Cardiac muscle cell (in vitro differentiated cells and primary cell): ENCODE measurements at regions not wholly inside any gene's neighbourhood (a gene's known extent, or its start where the extent isn't known, plus 50 kb on each side); places are given as distances from the start of the nearest gene placed in this dataset.

Source experiments
- DNase-seq, 2 donors: peaks; one replicate each; pipeline versions ENCODE4 v3.0.0 to v3.0.0-alpha.2; 2010 to 2017; ENCODE audit warnings: low read depth in 1 of 2, low spot score in 1 of 2
- H3K27ac ChIP-seq: fragments of 200-600 bp; sonication (generic); 2 replicates; pipeline ENCODE4 v1.5.1; 2016
- H3K27me3 ChIP-seq: fragments of 200-600 bp; sonication (generic); 2 replicates; pipeline ENCODE4 v1.6.0; 2016; ENCODE audit warnings: control low read depth
- H3K36me3 ChIP-seq: fragments of 200-600 bp; sonication (generic); 2 replicates; pipeline ENCODE4 v1.5.1; 2016; ENCODE audit warnings: control low read depth
- H3K4me1 ChIP-seq: fragments of 200-600 bp; sonication (generic); 2 replicates; pipeline ENCODE4 v1.8.1; 2017; ENCODE audit warnings: low read depth, mild to moderate bottlenecking, mixed run types
- H3K4me3 ChIP-seq: fragments of 200-600 bp; sonication (generic); 2 replicates; pipeline ENCODE4 v1.5.1; 2016; ENCODE audit warnings: mild to moderate bottlenecking
- H3K9me3 ChIP-seq: fragments of 200-600 bp; sonication (generic); 2 replicates; pipeline ENCODE4 v1.5.1; 2017; ENCODE audit warnings: low read depth, mild to moderate bottlenecking, control low read depth
- CTCF ChIP-seq: IDR thresholded peaks from 2 replicates; pipeline ENCODE4 v1.5.1; 2012; ENCODE audit warnings: low read depth, mild to moderate bottlenecking, low read length

- TF ChIP-seq CTCF: peak; percentile 91
- peaks cover 43% of the 10 kb centered on the region for H3K27me3 ChIP-seq
- no peaks in the 10 kb centered on the region for H3K9me3 ChIP-seq
Observed at GRCh38 chr1:22275626-22276395, 132.9 kb upstream of the WNT4 start.

GRCh38 chr1:22276396-22276748 lies 133.5 kb upstream of the WNT4 start:
- TF ChIP-seq CTCF: no peak
- H3K4me1 ChIP-seq: no peaks in the 10 kb centered on the region
- peaks cover 43% of the 10 kb centered on the region for H3K27me3 ChIP-seq
- no peaks in the 10 kb centered on the region for H3K36me3 ChIP-seq
- no peaks in the 10 kb centered on the region for H3K9me3 ChIP-seq
- no peak overlapping the region for H3K4me3 ChIP-seq
- no peak overlapping the region for H3K27ac ChIP-seq
- no peak for DNase-seq

More at GRCh38 chr1:22275626-22276395, 132.9 kb upstream of the WNT4 start:
- Histone ChIP-seq H3K4me3 (no peak overlapping the region), H3K27ac (no peak overlapping the region), H3K36me3 (no peaks in the 10 kb centered on the region), H3K4me1 (no peaks in the 10 kb centered on the region)
- peak; percentile 68 to 75 for DNase-seq

GRCh38 chr1:22277662-22278061 lies 134.8 kb upstream of the WNT4 start:
- Histone ChIP-seq H3K27me3 (peaks cover 49% of the 10 kb centered on the region), H3K9me3 (no peaks in the 10 kb centered on the region), H3K4me1 (no peaks in the 10 kb centered on the region), H3K27ac (no peak overlapping the region), H3K36me3 (no peaks in the 10 kb centered on the region), H3K4me3 (no peak overlapping the region)
- no peak for DNase-seq
- no peak for TF ChIP-seq CTCF

GRCh38 chr1:22279735-22280134 lies 136.8 kb upstream of the WNT4 start:
- Histone ChIP-seq H3K4me3 (no peak overlapping the region), H3K4me1 (no peaks in the 10 kb centered on the region), H3K36me3 (no peaks in the 10 kb centered on the region), H3K27me3 (peaks cover 34% of the 10 kb centered on the region), H3K27ac (no peak overlapping the region), H3K9me3 (no peaks in the 10 kb centered on the region)
- TF ChIP-seq CTCF: no peak
- DNase-seq: no peak

GRCh38 chr1:22280526-22280925 lies 137.6 kb upstream of the WNT4 start:
- Histone ChIP-seq H3K9me3 (no peaks in the 10 kb centered on the region), H3K36me3 (no peaks in the 10 kb centered on the region), H3K4me1 (no peaks in the 10 kb centered on the region), H3K4me3 (no peak overlapping the region), H3K27ac (no peak overlapping the region), H3K27me3 (peaks cover 26% of the 10 kb centered on the region)
- DNase-seq: no peak
- no peak for TF ChIP-seq CTCF
